GM21723 (cell line): ENCODE measurements at regions not wholly inside any gene's neighbourhood (a gene's known extent, or its start where the extent isn't known, plus 50 kb on each side); places are given as distances from the start of the nearest gene placed in this dataset.

ENCODE experiments used
- ATAC-seq: cut with Tn5 transposase; IDR thresholded peaks from one replicate; pipeline ENCODE4 v1.9.1; 2021; ENCODE audit warnings: mild to moderate bottlenecking, moderate library complexity; ENCODE audit not compliant: unreplicated experiment

DNA sequence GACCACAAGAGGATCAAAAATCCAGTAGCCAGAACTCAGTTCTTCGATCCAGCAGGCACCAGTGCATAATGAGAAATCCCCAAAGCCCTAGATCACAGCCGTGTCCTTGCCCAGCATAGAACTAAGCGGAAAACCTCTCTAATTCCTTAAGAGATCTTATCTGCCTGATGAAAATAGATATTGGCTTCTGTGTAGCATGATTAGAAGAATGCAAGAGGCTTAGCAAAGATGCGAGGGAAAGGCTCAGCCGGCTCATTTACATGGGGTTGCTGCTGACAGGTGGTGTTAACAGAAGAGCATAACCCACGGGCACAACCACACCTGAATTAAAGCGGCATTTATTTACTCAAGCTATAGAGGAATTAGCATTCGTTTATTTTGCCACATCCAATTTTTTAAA, 400.0 kb upstream of the ADAMTS16 start:
- no peak for ATAC-seq

DNA sequence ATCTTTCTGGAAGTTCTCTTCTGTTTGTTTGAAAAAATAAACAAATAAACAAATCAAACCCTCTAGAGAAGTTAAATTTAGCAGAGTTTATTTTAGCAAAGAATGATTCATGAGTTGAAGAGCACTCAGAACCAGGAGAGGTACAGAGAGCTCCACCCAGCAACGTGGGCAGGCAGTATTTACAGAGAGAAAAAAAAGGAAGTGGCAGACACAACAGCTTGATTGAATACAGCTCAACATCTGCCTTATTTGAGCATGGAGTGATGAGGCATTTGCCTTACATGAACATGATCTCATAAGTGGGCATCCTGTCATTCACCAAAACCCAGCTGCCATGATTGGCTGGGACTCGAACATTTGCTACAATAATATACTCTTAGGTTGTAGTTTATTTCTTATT, 381.6 kb upstream of the ADAMTS16 start:
- no peak for ATAC-seq

DNA sequence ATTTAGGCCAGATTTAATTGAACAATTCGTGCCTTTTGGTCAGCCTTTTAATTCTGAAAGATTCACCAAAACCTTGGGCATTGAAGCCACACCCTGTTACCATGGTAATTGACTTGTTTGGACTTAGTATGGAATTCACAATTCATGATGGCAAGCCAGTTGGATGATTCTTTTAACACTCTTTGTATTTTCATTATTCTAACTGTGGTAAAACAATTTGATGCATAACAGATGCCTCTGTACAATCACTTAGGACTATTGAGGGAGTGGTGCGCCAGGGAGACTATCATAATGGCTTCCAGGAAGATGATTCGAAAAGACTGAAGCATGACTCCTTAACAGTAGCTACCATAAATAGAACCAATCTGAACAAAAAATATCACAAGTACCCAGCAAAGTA, 381.1 kb upstream of the ADAMTS16 start:
- no peak for ATAC-seq

DNA sequence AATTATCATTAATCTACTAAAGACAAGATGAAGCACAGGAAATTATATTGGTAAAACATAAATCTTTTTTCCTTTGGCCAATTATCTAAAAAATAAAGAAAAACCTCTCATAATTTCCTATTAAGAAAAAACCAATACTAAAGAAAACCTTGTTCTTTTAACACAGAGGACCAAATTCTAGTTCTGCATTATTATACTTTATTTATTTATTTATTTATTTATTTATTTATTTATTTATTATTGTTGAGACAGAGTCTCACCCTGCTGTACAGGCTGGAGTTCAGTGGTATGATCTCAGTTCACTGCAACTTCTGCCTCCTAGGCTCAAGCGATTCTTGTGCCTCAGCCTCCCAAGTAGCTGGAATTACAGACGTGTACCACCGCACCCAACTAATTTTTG, 377.8 kb upstream of the ADAMTS16 start:
- no peak for ATAC-seq

DNA sequence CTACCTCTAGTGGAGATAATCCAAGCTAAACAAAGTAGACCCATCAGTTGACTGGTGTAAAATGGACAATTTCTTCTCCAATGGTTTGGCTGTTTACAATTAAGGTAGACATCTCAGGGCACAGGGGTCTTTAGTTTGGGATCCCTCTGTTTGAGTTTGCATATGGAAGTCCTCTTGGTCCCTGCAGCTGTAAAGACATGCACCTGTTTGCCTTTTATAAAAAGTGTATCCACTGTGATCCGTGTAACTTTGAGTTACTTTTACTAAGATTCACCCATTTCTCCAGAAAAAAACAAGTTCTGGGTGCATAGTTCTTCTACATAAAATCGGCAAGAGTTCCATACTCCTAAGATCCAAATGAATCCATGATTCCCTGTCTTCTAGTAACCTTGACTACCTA, 374.7 kb upstream of the ADAMTS16 start:
- no peak for ATAC-seq

DNA sequence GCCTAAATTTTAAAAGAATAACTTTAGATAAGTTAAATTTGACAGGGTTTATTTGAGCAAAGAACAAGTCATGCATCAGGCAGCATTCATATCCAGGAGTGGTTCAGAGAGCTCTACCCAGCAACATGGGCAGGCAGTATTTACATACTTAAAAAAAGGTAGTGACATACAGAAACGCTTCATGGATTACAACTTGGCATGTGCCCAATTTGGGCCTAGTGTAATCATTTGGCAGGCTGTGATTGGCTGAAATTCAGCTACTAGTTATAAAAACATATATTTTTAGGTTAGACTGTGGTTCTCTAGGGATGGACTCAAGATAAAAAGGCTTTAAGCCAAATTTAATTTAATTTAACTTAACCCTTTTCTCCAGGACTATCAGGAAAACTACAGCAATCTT, 374.0 kb upstream of the ADAMTS16 start:
- ATAC-seq, result no peak

DNA sequence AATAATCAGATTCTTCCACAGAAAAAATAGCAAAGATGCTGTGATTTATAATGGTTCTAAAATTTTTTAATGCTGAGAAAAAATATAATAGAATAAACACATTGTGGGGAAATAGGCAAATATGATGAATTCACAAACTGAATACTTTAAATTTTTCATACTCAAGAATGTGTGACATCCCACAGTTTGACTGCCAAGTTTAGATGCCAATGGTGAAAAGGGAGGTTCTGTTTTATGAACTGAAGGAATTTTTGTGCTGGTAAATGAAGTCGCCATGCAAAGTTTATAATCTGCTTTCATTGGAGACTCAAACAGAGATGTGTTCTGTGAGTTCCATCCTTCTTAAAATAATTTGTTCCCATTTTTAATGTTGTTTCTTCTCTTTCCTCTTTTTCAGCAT, 367.5 kb upstream of the ADAMTS16 start:
- no peak for ATAC-seq

DNA sequence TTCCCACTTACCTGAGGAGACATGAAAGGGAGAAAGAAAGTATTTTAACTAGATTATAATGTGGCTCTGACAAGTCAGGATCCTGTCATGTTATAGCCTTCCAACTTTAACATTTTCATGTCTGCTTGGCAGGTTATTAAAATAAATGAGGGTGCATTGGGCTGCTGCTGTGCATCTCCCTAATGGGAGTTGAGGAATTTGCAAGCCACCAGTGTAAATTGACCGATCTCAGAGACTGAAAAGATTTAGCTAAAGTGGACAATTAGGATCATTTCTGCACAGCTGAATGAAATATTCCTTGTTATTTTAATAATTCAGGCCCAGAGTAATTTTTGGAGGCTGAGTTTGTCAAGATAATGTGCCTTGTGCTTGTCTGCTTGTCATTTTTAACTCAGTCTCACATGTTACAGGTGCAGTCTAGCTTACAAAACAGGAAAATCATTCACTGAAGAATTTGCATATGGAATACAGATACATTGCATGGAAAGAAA, 366.3 kb upstream of the ADAMTS16 start:
- ATAC-seq, result no peak

DNA sequence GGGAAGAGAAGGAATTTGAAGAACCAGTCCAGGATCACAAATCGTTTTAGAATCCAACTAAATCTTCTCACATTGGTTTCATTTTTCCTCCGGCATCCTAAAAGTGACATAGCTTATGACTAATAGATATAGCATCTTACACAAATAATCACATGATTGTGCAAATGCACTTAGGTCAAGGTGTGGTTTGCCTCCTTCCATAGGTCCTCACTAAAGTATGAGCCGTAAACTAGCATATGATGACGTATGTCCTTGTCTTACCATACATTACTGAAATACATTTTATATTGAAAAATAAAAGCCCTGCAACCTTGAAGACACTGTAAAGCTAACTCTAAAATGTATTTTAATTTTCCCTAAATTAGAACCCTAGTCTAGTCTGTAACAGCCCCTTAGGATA, 362.7 kb upstream of the ADAMTS16 start:
- no peak for ATAC-seq

DNA sequence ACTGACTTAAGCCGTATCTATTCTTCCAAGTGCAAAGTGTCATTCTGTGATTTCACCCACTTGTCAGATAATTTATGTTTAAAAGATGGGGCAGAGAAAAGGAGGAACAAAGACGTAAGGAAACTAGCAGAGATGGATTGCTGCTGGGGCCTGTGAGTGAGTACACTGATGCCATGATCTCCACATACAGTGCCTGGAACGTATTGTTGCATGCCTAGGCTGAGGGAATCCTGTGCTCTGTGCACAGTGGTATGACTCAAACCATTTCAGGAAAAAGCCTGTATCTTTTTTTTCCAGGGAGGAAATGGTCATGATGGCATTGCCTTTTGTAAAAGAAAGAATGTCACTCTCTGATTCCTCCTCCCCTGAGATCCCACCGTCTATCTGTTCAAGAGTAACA, 359.5 kb upstream of the ADAMTS16 start:
- no peak for ATAC-seq

DNA sequence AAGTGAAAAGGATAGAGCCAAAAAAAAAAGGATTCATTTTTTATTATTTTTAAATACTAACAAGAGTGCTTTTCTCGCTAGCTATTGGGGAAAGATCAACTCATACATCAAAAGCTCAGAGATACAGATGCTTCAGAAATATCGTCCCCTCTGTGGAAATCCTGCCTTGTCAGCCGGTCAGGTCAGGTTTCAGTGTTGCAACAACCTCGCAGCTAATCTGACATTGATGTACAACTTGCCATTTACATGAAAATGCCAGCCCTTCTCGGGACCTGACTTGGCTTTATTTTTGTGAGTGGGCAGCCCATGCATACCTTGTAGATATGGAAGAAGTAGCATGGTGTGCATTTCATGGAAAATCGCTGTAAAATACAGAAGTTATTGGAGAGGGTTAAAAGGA, 358.8 kb upstream of the ADAMTS16 start:
- no peak for ATAC-seq

DNA sequence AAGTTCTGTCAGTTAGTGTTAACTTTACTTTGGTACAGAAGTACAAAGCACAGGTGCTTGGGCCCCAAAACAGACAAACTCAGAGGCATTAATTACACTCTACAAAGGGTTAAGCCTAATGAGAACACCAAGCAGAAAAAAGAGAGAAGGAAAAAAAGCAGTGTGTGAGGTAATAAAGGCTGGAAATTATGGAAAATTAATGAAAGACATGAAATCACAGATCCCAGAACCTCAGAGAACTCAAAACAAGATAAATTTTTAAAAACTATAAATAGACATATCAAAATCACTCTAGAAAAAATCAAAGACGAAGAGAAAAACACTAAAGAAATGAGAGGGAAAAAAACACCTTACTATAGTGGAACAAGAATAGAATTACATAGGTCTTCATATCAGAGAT, 354.2 kb upstream of the ADAMTS16 start:
- ATAC-seq, result no peak

DNA sequence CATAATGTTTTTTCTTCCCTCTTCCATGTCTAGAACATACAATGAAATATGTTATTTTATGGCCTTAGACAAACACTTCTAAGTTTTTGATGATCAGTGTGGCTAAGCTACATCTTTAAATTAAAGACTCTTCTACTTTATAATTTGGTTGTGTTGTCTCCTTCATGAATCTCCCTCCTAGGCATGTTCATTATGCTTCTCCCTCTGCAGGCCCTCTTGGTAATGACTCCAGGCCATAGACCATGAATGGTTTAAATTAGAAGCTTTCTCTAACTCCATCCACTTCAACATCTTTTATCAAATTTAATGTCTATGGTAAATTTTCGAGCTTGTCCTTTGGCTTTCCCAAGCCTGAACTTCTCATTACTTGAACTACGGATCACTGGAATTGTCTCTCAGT, 342.7 kb upstream of the ADAMTS16 start:
- no peak for ATAC-seq

DNA sequence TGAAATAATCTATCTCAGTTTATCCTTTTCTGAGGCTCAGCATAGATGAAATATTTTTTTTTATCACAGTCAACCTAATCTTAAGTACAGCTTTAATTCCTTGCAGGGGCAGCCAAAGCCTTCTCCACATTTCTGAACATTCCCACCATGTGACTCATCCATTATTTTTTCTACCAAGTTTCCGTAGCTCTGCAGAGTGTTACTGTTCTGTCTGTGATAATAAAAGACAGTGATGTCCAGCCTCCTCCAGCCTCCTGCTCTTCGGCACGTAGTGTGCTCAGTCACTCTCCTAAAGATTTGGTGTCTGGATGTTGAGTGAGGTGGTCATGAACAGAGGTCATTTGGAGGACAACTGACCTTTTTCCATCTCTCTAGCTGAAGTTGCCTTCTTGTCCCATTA, 338.1 kb upstream of the ADAMTS16 start:
- ATAC-seq, result no peak

DNA sequence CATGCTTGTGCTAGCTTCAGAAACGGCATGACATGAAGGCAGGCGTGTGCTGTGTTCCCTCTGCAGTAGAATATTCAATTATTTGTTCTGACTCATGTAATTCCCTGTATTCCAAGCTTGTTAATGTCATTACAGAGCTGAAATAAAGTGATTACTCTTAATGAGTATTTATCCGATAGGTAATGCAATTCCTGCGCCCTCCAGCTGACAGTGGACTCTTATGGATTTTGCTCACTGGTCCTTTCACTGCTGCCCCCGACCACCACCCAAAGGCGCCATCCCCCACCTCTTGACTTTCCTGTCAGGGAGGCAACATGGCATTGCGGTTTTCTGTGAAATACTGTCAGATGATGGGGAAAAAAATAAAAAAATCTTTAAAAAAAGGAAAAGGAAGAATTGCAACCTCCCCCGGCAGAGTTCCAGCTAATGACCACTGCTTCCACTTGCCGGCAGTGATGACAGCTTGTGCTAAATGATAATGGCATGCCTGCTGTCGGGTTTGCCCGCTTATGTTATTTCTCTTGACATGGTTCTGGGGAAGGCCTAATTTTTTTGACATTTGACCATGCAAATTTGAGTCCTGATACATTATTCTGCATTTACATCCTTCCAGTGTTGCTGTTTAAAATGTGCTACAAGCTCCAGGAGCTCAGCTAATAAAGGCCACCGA, 335.3 kb upstream of the ADAMTS16 start:
- ATAC-seq, result no peak

DNA sequence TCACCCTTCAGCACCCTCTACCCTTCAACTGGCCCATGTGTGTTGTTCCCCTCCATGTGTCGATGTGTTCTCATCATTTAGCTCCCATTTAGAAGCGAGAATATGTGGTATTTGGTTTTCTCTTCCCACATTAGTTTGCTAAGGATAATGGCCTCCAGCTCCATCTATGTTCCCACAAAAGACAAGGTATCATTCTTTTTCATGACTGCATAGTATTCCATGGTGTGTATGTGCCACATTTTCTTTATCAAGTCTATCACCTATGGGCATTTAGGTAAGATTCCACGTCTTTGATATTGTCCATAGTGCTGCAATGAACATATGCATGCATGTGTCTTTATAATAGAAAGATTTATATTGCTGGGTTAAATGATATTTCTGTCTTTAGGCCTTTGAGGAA, 325.1 kb upstream of the ADAMTS16 start:
- no peak for ATAC-seq

DNA sequence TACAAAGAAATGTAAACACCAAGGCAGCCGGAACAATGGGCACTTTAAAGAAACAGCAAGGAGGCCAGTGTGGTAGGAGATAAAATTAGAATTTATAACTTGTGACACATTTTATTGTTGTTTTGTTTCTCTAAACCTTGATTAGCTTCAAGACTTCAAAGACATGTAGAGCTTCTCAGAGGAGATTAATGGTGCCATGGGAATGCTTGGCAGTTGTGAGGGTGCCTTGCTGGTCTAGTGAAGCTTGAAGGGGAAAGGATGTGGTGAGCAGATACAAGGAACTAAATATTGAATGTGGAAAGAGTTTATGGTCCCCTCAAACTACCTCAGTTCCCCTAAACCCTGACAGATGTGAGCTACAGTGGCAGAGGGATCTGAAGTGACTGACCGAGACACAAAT, 322.4 kb upstream of the ADAMTS16 start:
- ATAC-seq, result no peak

DNA sequence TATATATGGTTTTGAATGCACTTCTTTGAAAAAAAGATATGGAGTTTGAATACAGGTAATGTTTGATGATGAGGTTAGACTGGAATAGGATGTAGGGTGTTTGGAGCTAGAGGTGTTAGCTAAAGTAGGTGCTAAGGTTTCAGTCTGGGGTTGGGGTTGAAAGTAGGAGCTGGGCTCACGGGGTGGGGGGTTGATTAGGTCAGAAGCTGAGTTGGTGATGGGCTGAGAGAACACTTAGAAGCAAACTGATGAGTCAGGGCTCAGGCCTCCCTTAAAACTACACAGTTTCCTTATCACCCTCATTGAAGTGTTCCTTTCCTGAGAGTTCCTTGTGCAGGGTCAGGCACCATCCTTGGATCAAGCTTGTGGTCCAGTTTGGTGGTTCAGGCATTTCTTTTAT, 308.8 kb upstream of the ADAMTS16 start:
- ATAC-seq, result no peak

DNA sequence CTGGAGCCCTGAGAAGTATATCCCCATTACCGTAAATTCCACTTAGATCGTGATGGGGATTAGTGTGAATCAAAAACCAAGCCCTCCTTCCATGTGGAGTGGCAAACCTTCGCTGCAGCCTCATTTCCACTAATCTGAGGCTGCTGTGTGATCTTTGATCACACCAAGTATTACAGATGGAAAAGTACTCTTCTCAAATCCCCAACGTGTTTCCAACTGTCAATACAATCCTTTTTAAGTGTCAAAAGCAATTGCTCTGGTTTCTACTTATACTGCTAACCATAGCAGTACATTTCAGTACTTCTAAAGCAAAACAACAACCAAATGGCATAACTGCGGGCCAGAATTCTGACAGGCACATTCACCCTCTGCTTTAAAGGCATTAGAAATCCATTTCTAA, 307.7 kb upstream of the ADAMTS16 start:
- no peak for ATAC-seq

DNA sequence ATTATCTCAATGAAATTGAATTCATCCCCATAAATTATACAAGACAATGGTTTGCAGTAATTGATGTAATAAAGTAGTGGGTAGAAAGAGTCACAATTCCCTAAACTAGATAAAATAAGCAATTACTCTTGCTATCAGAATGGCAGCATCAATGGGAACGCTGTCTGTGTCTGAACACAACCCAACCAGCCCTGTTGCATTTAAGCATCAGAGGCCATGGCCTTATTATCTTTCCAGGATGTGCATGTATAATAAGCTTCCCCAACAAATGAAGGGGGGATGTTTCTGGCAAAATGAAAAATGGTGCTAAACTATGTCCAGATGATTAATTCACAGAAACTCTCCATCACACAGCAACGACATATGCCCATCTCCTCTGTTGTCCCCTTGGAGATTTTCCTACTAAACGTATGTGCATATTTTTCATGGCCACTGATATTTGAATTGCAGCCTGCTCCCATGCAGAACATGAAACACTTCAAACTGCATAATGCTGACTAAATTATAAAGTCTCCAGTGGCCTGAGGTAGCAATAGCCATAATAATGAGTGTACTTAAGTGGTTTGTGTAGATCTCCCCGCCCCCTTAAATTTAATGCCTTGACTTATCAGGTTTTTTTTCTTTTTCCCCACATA, 306.9 kb upstream of the ADAMTS16 start:
- ATAC-seq, result no peak

DNA sequence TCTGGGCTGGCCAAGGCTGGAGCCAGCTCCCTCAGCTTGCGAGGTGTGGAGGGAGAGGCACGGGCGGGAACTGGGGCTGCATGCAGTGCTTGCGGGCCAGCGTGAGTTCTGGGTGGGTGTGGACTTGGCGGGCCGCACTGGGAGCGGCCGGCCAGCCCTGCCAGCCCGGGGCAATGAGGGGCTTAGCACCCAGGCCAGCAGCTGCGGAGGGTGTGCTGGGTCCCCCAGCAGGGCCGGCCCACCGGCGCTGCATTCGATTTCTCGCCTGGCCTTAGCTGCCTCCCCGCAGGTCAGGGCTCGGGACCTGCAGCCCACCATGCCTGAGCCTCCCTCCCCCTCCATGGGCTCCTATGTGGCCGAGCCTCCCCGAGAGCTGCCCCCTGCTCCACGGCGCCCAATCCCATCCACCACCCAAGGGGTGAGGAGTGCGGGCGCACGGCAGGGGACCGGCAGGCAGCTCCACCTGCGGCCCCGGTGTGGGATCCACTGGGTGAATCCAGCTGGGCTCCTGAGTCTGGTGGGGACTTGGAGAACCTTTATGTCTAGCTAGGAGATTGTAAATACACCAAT, 302.6 kb upstream of the ADAMTS16 start:
- ATAC-seq, result no peak

DNA sequence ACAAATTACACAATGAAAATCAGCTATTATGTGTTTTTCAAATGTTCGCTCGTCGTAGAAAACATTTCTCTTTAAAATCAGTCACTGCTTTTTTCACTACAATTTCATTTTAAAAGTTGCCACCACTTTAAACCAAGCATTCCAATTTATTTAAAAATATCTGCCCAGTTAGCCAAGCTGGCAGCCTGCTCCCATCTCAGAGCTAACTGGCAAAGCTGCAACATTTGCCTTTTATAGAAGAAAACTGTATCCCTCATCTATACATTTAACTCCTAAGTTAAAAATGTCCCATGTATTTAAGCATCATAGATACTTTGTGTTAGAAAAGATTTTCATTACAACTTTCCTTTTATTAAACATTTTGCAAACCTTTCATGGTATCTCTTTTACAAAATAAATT, 294.9 kb upstream of the ADAMTS16 start:
- ATAC-seq, result no peak

DNA sequence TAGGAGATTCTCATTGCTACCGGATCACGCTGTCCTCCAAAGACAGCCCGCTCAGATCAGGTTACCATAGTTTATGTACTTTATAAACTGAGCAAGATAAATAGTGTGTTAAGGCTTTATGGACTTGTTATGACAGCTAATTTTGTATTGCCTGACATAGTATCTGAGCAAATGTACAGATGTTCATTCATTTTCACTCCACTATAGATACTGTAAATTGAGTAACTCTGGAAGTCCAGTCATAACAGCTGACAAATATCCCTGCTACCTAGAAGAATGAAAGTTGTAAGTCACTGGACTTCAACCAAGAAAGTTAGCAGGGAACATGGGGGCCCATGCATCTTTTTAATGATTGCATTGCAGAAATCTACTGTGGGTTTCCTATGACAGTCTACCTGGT, 292.4 kb upstream of the ADAMTS16 start:
- no peak for ATAC-seq
